Sigmoid colon (tissue), 6 donors: ENCODE measurements at regions not wholly inside any gene's neighbourhood (a gene's known extent, or its start where the extent isn't known, plus 50 kb on each side); places are given as distances from the start of the nearest gene placed in this dataset.

ENCODE experiments used
- DNase-seq: peaks from one replicate; pipeline ENCODE4 v3.0.0-alpha.2; 2019
- H3K27ac ChIP-seq, 4 donors: fragments of 200-600 bp; sonication (generic); one replicate each; pipeline ENCODE4 v1.5.1; 2016 to 2019; ENCODE audit warnings: mild to moderate bottlenecking in 1 of 4
- H3K27me3 ChIP-seq, 3 donors: fragments of 200-600 bp; sonication (generic); one replicate each; pipeline ENCODE4 v1.5.1; 2019; ENCODE audit warnings: mild to moderate bottlenecking in 1 of 3
- H3K36me3 ChIP-seq, 4 donors: fragments of 200-600 bp; sonication (generic); one replicate each; pipeline ENCODE4 v1.5.1; 2016 to 2019
- H3K4me1 ChIP-seq, 4 donors: fragments of 200-600 bp; sonication (generic); one replicate each; pipeline ENCODE4 v1.5.1; 2017 to 2019
- H3K4me3 ChIP-seq, 4 donors: fragments of 200-600 bp; sonication (generic); one replicate each; pipeline ENCODE4 v1.5.1; 2017 to 2019; ENCODE audit warnings: mild to moderate bottlenecking in 2 of 4, moderate library complexity in 1 of 4
- H3K9me3 ChIP-seq, 4 donors: fragments of 200-600 bp in 3 of 4; sonication (generic) in 3 of 4; one replicate each; pipeline versions ENCODE4 v1.5.1 to v1.6.1; 2013 to 2019
- EP300 ChIP-seq, 4 donors: sonication (generic); formaldehyde crosslinking; IDR thresholded peaks; one replicate each; pipeline ENCODE4 v1.6.1; 2017; ENCODE audit warnings: antibody characterized with exemption in 4 of 4
- POLR2A ChIP-seq, 2 donors: fragments of 450-650 bp; IDR thresholded peaks; one replicate each; pipeline ENCODE4 v1.6.1; 2016; ENCODE audit warnings: antibody characterized with exemption in 2 of 2, mild to moderate bottlenecking in 2 of 2, moderate library complexity in 2 of 2
- POLR2AphosphoS5 ChIP-seq, 4 donors: sonication (generic); formaldehyde crosslinking; IDR thresholded peaks; one replicate each; pipeline ENCODE4 v1.6.1; 2017; ENCODE audit warnings: antibody characterized with exemption in 4 of 4
- WGBS, 2 donors: extraction: QIAGEN DNeasy Blood & Tissue Kit; methylation state at CpG; one replicate each; pipeline ENCODE4 v1.1.7; 2013; 5-methylcytosine and 5-hydroxymethylcytosine counted together
- intact Hi-C: fragments of 100-400 bp; cut with DNase I; formaldehyde crosslinking; loops from one replicate; pipeline ENCODE4 v1.15.1; 2023
- TF ChIP-seq, protein P1 (sequence below), 4 experiments: fragments of 450-650 bp in 3 of 4; fragments of 200-600 bp in 1 of 4; IDR thresholded peaks; one replicate each; pipeline ENCODE4 v1.5.1; 2016 to 2019; ENCODE audit warnings: antibody characterized with exemption in 4 of 4, mild to moderate bottlenecking in 3 of 4, moderate library complexity in 2 of 4
- donor health status: healthy with polysubstance abuse.
- donor health status: healthy.

DNA sequence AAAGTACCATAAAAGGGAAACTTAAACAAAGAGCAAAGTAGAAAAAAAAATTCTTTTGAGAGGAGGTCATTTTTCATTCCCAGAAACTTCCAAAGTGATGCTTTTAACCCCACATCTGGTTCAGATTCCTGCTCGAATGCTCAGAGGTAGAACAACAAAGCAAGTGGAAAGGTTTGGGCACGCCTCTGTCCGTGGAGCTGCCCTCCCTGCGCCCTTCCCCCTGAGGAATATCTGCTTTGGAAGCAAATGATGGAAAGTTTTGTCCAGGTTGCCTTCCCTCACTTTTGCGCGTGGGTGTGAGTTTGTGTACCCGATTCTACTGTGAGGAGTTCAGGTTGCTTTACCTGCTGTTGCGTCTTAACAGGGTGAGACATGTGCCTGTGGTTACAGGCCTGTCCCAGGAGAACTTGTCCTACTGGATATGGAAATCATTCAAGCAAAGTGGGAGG is 110.2 kb downstream of the KLF5 start:
- Histone ChIP-seq H3K27me3 (no peaks in the 10 kb centered on the region), H3K27ac (no peak overlapping the region), H3K4me1 (no peaks in the 10 kb centered on the region), H3K36me3 (no peaks in the 10 kb centered on the region), H3K4me3 (no peak overlapping the region), H3K9me3 (no peaks in the 10 kb centered on the region)
- 21 to 71% methylated on average over 8 of the region's 8 CpGs for WGBS, 2 donors
- TF ChIP-seq, protein P1, sequence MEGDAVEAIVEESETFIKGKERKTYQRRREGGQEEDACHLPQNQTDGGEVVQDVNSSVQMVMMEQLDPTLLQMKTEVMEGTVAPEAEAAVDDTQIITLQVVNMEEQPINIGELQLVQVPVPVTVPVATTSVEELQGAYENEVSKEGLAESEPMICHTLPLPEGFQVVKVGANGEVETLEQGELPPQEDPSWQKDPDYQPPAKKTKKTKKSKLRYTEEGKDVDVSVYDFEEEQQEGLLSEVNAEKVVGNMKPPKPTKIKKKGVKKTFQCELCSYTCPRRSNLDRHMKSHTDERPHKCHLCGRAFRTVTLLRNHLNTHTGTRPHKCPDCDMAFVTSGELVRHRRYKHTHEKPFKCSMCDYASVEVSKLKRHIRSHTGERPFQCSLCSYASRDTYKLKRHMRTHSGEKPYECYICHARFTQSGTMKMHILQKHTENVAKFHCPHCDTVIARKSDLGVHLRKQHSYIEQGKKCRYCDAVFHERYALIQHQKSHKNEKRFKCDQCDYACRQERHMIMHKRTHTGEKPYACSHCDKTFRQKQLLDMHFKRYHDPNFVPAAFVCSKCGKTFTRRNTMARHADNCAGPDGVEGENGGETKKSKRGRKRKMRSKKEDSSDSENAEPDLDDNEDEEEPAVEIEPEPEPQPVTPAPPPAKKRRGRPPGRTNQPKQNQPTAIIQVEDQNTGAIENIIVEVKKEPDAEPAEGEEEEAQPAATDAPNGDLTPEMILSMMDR (IDR thresholded peaks at IDR 0.05) = no peak
- intact Hi-C loops = no loop called here
- no peak for DNase-seq

- Histone ChIP-seq H3K4me1 (no peaks in the 10 kb centered on the region), H3K27ac (no peak overlapping the region), H3K36me3 (no peaks in the 10 kb centered on the region), H3K9me3 (no peaks in the 10 kb centered on the region), H3K27me3 (no peaks in the 10 kb centered on the region), H3K4me3 (no peak overlapping the region)
- intact Hi-C loops = no loop called here
- 34 to 57% methylated on average over 1 of the region's 1 CpG for WGBS, 2 donors
- no peak for TF ChIP-seq POLR2A (IDR thresholded peaks at IDR 0.05)
- TF ChIP-seq, protein P1 (IDR thresholded peaks at IDR 0.05) = no peak
- TF ChIP-seq EP300 (IDR thresholded peaks at IDR 0.05) = no peak
- TF ChIP-seq POLR2AphosphoS5 (IDR thresholded peaks at IDR 0.05) = no peak
- no peak for DNase-seq
Measured at GRCh38 chr13:73168226-73168952, 109.6 kb downstream of the KLF5 start.

DNA sequence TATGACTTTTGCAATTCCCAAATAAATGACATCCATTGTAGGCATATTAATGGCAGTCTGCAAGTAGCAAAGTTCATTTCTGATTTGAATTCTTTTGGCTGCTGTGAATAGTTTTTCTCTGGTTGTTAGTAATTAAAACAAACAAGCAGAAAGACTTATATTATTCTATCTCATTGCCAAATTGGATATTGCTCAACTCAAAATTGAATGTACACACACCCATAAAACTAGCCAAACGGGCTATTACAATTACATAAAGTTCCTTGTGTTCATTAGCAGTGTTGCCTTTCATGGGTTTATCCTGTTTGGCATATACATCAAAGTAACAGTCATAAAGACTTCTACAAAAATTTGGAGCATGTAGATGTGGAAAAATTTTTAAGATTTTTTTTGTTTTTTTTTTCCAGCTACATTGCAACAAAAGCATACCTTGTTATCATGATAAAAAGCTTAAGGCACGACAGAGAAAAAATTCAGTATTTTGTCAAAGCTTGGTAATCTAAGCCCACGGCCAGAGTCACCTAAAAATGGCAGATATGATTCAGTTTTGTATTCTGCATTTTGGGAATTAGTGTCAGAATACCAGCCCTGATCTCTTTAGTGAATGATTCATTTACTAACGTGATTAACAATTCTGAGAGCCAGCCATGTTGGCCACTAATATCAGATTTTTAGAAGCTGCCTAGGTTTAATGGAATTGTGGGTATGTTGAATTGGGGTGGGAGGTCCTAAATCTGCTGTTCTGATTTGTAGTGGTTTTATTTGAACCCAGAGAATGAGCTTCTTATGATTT is 108.4 kb downstream of the KLF5 start:
- Histone ChIP-seq H3K4me1 (no peaks in the 10 kb centered on the region), H3K9me3 (no peaks in the 10 kb centered on the region), H3K27me3 (no peaks in the 10 kb centered on the region), H3K27ac (no peak overlapping the region), H3K36me3 (no peaks in the 10 kb centered on the region), H3K4me3 (no peak overlapping the region)
- WGBS, 2 donors = 25 to 62% methylated on average over 4 of the region's 4 CpGs
- no peak for TF ChIP-seq POLR2A (IDR thresholded peaks at IDR 0.05)
- TF ChIP-seq EP300 (IDR thresholded peaks at IDR 0.05) = no peak
- no peak for TF ChIP-seq POLR2AphosphoS5 (IDR thresholded peaks at IDR 0.05)
- TF ChIP-seq, protein P1 (IDR thresholded peaks at IDR 0.05) = no peak
- DNase-seq = no peak
- intact Hi-C loops = no loop called here

DNA sequence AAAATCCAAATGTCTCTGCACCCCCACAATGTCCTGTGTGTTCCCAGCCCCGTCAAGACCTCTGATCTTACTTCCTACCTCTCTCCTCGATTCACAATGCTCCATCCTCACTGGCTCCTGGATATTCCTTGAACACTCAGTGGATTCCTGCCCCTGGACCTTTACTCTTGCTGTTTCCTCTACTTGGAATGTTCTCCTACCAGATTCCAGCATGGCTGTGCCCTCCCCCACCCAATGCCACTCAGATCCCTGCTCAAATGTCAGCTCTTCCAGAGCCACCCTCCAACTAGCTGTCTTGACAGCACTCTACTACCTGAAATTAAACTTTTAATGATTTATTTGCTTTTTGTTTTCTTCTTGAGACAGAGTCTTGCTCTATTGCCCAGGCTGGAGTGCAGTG is 107.4 kb downstream of the KLF5 start:
- no peaks in the 10 kb centered on the region for H3K4me1 ChIP-seq
- no peak overlapping the region for H3K4me3 ChIP-seq
- H3K9me3 ChIP-seq = no peaks in the 10 kb centered on the region
- no peak for TF ChIP-seq POLR2AphosphoS5 (IDR thresholded peaks at IDR 0.05)
- no peak for TF ChIP-seq POLR2A (IDR thresholded peaks at IDR 0.05)
- no peak for TF ChIP-seq EP300 (IDR thresholded peaks at IDR 0.05)
- TF ChIP-seq, protein P1 (IDR thresholded peaks at IDR 0.05) = no peak
- H3K36me3 ChIP-seq = no peaks in the 10 kb centered on the region
- H3K27ac ChIP-seq = no peak overlapping the region
- 91 to 92% methylated on average over 2 of the region's 2 CpGs for WGBS, 2 donors
- intact Hi-C loops = no loop called here
- no peak for DNase-seq
- H3K27me3 ChIP-seq = no peaks in the 10 kb centered on the region
